OCI-LY1 (cell line): ENCODE measurements at regions not wholly inside any gene's neighbourhood (a gene's known extent, or its start where the extent isn't known, plus 50 kb on each side); places are given as distances from the start of the nearest gene placed in this dataset.

Experiments
- H2AFZ ChIP-seq: fragments of 200-600 bp; sonication (generic), shearing (Covaris generic); 2 replicates; pipeline ENCODE4 v1.6.0; 2014; ENCODE audit warnings: antibody characterized with exemption, mild to moderate bottlenecking, low read length
- H3F3A ChIP-seq: fragments of 200-600 bp; sonication (generic), shearing (Covaris generic); 2 replicates; pipeline ENCODE4 v1.6.0; 2014; ENCODE audit warnings: mild to moderate bottlenecking, antibody characterized with exemption, low read length, moderate library complexity; ENCODE audit not compliant: insufficient read depth
- H3K27ac ChIP-seq: fragments of 200-600 bp; sonication (generic); 2 replicates; pipeline ENCODE4 v1.5.1; 2014; ENCODE audit warnings: low read length, mixed run types, mild to moderate bottlenecking, low read depth; ENCODE audit not compliant: poor library complexity, severe bottlenecking
- H3K27me3 ChIP-seq: fragments of 200-600 bp; sonication (generic); 2 replicates; pipeline ENCODE4 v1.6.0; 2014; ENCODE audit warnings: antibody characterized with exemption, mild to moderate bottlenecking, low read length, moderate library complexity; ENCODE audit not compliant: insufficient read depth
- H3K36me3 ChIP-seq: fragments of 200-600 bp; sonication (generic); 2 replicates; pipeline ENCODE4 v1.6.1; 2014; ENCODE audit warnings: mild to moderate bottlenecking, antibody characterized with exemption, low read length, moderate library complexity, mixed read lengths; ENCODE audit not compliant: insufficient read depth
- H3K4me1 ChIP-seq: fragments of 200-600 bp; sonication (generic); 2 replicates; pipeline ENCODE4 v1.5.1; 2014; ENCODE audit warnings: mild to moderate bottlenecking, low read length, moderate library complexity; ENCODE audit not compliant: insufficient read depth, severe bottlenecking
- H3K4me2 ChIP-seq: fragments of 200-600 bp; sonication (generic), shearing (Covaris generic); 2 replicates; pipeline ENCODE4 v1.6.1; 2014; ENCODE audit warnings: low read length
- H3K4me3 ChIP-seq: fragments of 200-600 bp; sonication (generic); 2 replicates; pipeline ENCODE4 v1.5.1; 2014; ENCODE audit warnings: low read length, low read depth, mild to moderate bottlenecking, mixed read lengths; ENCODE audit not compliant: poor library complexity, severe bottlenecking
- H3K79me2 ChIP-seq: fragments of 200-600 bp; shearing (Covaris generic); 2 replicates; pipeline ENCODE4 v1.6.1; 2016; ENCODE audit warnings: mixed run types, low read length, mixed read lengths; ENCODE audit not compliant: insufficient read depth
- H3K9ac ChIP-seq: fragments of 200-600 bp; sonication (generic), shearing (Covaris generic); 2 replicates; pipeline ENCODE4 v1.6.1; 2014; ENCODE audit warnings: mild to moderate bottlenecking, low read length, mixed read lengths
- H3K9me2 ChIP-seq: fragments of 200-600 bp; sonication (generic), shearing (Covaris generic); 2 replicates; pipeline ENCODE4 v1.6.1; 2014; ENCODE audit warnings: low read depth, mild to moderate bottlenecking, low read length, mixed read lengths
- H3K9me3 ChIP-seq: fragments of 200-600 bp; shearing (Covaris generic); 2 replicates; pipeline ENCODE4 v1.6.1; 2014; ENCODE audit warnings: low read length, mixed read lengths
- H4K20me1 ChIP-seq: fragments of 200-600 bp; sonication (generic), shearing (Covaris generic); 2 replicates; pipeline ENCODE4 v1.6.0; 2016; ENCODE audit warnings: mild to moderate bottlenecking, low read length; ENCODE audit not compliant: insufficient read depth
- EZH2 ChIP-seq: fragments of 200-600 bp; sonication (generic), shearing (Covaris generic); IDR thresholded peaks from 2 replicates; pipeline ENCODE4 v1.8.0; 2017; ENCODE audit warnings: borderline replicate concordance, mixed run types, mild to moderate bottlenecking, antibody characterized with exemption, low read length, moderate library complexity, mixed read lengths
- TF ChIP-seq, protein P1 (sequence below): fragments of 200-600 bp; sonication (generic), shearing (Covaris generic); IDR thresholded peaks from 2 replicates; pipeline ENCODE4 v1.5.1; 2017; ENCODE audit warnings: mild to moderate bottlenecking, antibody characterized with exemption, low read length, moderate library complexity, mixed read lengths

DNA sequence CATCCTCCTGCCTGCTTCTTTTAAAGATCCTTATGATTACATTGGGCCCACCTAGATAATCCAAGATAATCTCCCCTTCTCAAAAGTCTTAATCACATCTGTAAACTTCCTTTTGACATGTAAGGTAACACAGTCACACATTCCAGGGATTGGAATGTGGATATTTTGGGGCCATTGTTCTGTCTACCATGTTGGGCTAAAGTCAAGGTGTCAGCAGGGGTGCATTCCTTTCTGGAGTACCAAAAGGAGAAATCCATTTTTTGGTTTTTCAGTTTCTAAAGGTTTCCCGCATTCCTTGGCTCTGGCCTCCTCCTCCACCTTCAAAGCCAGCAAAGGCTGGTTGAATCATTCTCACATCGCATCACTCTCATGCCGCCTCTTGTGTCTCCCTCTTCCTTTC is 197.6 kb upstream of the NFE2L3 start:
- Histone ChIP-seq H3K4me3 (no peak overlapping the region), H4K20me1 (no peaks in the 10 kb centered on the region), H3K9ac (no peak overlapping the region), H3F3A (0 out of 2 replicates have a peak, but pooled peaks cover 3% of the 10 kb centered on the region), H3K36me3 (peaks cover 3% of the 10 kb centered on the region), H3K9me3 (no peaks in the 10 kb centered on the region), H3K9me2 (no peaks in the 10 kb centered on the region), H3K27ac (peak overlapping the region; percentile 47), H3K27me3 (no peaks in the 10 kb centered on the region), H3K4me1 (peaks cover 49% of the 10 kb centered on the region), H3K79me2 (no peaks in the 10 kb centered on the region), H2AFZ (no peak overlapping the region), H3K4me2 (no peak overlapping the region)
- no peak for TF ChIP-seq EZH2
- TF ChIP-seq, protein P1, sequence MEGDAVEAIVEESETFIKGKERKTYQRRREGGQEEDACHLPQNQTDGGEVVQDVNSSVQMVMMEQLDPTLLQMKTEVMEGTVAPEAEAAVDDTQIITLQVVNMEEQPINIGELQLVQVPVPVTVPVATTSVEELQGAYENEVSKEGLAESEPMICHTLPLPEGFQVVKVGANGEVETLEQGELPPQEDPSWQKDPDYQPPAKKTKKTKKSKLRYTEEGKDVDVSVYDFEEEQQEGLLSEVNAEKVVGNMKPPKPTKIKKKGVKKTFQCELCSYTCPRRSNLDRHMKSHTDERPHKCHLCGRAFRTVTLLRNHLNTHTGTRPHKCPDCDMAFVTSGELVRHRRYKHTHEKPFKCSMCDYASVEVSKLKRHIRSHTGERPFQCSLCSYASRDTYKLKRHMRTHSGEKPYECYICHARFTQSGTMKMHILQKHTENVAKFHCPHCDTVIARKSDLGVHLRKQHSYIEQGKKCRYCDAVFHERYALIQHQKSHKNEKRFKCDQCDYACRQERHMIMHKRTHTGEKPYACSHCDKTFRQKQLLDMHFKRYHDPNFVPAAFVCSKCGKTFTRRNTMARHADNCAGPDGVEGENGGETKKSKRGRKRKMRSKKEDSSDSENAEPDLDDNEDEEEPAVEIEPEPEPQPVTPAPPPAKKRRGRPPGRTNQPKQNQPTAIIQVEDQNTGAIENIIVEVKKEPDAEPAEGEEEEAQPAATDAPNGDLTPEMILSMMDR, result no peak

DNA sequence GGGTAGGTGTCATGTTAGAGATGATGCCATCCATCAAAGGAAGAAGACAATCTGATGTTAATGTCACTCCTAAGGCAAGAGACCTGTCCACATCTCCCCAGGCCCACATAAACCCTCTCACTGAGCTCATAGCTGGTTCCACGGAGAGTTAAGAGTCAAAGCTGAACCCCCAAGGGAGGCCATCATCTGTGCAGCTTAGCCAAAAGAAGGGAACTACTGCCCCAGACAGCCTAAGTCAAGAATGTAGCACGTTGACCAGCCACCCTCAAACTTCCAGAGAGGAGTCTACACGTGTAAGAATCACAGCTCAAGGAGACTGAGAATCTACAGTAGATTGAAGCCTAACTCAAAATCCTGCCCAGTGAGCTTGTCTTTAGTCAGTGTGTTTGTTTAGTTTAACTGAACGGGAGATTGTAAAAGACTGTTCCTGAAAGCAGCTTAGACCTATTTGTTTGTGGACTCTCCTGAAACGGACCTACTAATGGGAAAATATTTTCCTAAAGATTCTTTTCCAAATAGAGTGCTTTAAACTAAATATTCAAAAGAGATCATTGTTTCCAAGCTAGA is 192.7 kb upstream of the NFE2L3 start:
- H3K79me2 ChIP-seq, result no peaks in the 10 kb centered on the region
- peak overlapping the region; percentile 83 for H2AFZ ChIP-seq
- no peak overlapping the region for H3K4me3 ChIP-seq
- H3K9me2 ChIP-seq, result no peaks in the 10 kb centered on the region
- no peak for TF ChIP-seq EZH2
- TF ChIP-seq, protein P1, result no peak
- peak overlapping the region; percentile 73 for H3K27ac ChIP-seq
- H3K4me2 ChIP-seq, result peak overlapping the region; percentile 42
- H3F3A ChIP-seq, result 0 out of 2 replicates have a peak, but pooled peaks cover 3% of the 10 kb centered on the region
- H3K4me1 ChIP-seq, result peaks cover 54% of the 10 kb centered on the region
- no peaks in the 10 kb centered on the region for H4K20me1 ChIP-seq
- no peaks in the 10 kb centered on the region for H3K9me3 ChIP-seq
- no peaks in the 10 kb centered on the region for H3K27me3 ChIP-seq
- H3K36me3 ChIP-seq, result no peaks in the 10 kb centered on the region
- peak overlapping the region; percentile 41 for H3K9ac ChIP-seq

GRCh38 chr7:25963733-25964132 is 188.3 kb upstream of the NFE2L3 start:
- TF ChIP-seq, protein P1, result no peak
- TF ChIP-seq EZH2, result no peak
- peak overlapping the region; percentile 43 for H3K4me3 ChIP-seq
- H4K20me1 ChIP-seq, result no peaks in the 10 kb centered on the region
- no peak overlapping the region for H2AFZ ChIP-seq
- H3F3A ChIP-seq, result peaks cover 4% of the 10 kb centered on the region; the same call in 1 of the 2 replicates
- peaks cover 94% of the 10 kb centered on the region for H3K4me1 ChIP-seq
- peak overlapping the region; percentile 98 for H3K27ac ChIP-seq
- H3K27me3 ChIP-seq, result no peaks in the 10 kb centered on the region
- H3K9me2 ChIP-seq, result no peaks in the 10 kb centered on the region
- peak overlapping the region; percentile 76 for H3K4me2 ChIP-seq
- peak overlapping the region; percentile 43; the same call in 1 of the 2 replicates for H3K9ac ChIP-seq
- no peaks in the 10 kb centered on the region for H3K79me2 ChIP-seq
- no peaks in the 10 kb centered on the region for H3K36me3 ChIP-seq
- H3K9me3 ChIP-seq, result no peaks in the 10 kb centered on the region
